Loucy (cell line): ENCODE measurements at regions not wholly inside any gene's neighbourhood (a gene's known extent, or its start where the extent isn't known, plus 50 kb on each side); places are given as distances from the start of the nearest gene placed in this dataset.

ENCODE experiments used
- H2AFZ ChIP-seq: fragments of 200-600 bp; sonication (generic); 2 replicates; pipeline ENCODE4 v1.6.0; 2016; ENCODE audit warnings: antibody characterized with exemption, mild to moderate bottlenecking, low read length, moderate library complexity
- H3F3A ChIP-seq: fragments of 200-600 bp; 2 replicates; pipeline ENCODE4 v1.6.0; 2016; ENCODE audit warnings: antibody characterized with exemption, low read depth, mild to moderate bottlenecking
- H3K27me3 ChIP-seq: fragments of 200-600 bp; sonication (generic); 2 replicates; pipeline ENCODE4 v1.6.1; 2014; ENCODE audit warnings: low read length, mild to moderate bottlenecking; ENCODE audit not compliant: insufficient read depth, poor library complexity, severe bottlenecking
- H3K36me3 ChIP-seq: fragments of 200-600 bp; sonication (generic); 2 replicates; pipeline ENCODE4 v1.6.1; 2016; ENCODE audit warnings: low read length; ENCODE audit not compliant: insufficient read depth
- H3K4me1 ChIP-seq: fragments of 200-600 bp; sonication (generic); 2 replicates; pipeline ENCODE4 v1.5.1; 2014; ENCODE audit warnings: low read length, mild to moderate bottlenecking; ENCODE audit not compliant: insufficient read depth, poor library complexity, severe bottlenecking
- H3K4me2 ChIP-seq: fragments of 200-600 bp; sonication (generic); 2 replicates; pipeline ENCODE4 v1.6.0; 2014; ENCODE audit warnings: antibody characterized with exemption, low read length, low read depth, mild to moderate bottlenecking; ENCODE audit not compliant: poor library complexity, severe bottlenecking
- H3K4me3 ChIP-seq: fragments of 200-600 bp; sonication (generic); 2 replicates; pipeline ENCODE4 v1.5.1; 2014; ENCODE audit warnings: low read length, mild to moderate bottlenecking, mixed read lengths; ENCODE audit not compliant: poor library complexity, severe bottlenecking
- H3K79me2 ChIP-seq: fragments of 200-600 bp; sonication (generic); 2 replicates; pipeline ENCODE4 v1.6.1; 2014; ENCODE audit warnings: low read length; ENCODE audit not compliant: insufficient read depth
- H3K9ac ChIP-seq: fragments of 200-600 bp; sonication (generic); 2 replicates; pipeline ENCODE4 v1.6.0; 2014; ENCODE audit warnings: mild to moderate bottlenecking, low read depth, low read length, moderate library complexity; ENCODE audit not compliant: poor library complexity, severe bottlenecking
- H3K9me2 ChIP-seq: fragments of 200-600 bp; sonication (generic); replicated peaks from 2 replicates; pipeline ENCODE4 v1.6.1; 2016; ENCODE audit warnings: low read depth, low read length, mixed read lengths
- H3K9me3 ChIP-seq: fragments of 200-600 bp; sonication (generic); 2 replicates; pipeline ENCODE4 v1.6.1; 2014; ENCODE audit warnings: mild to moderate bottlenecking, antibody characterized with exemption, low read length, low read depth; ENCODE audit not compliant: insufficient read depth
- H4K20me1 ChIP-seq: fragments of 200-600 bp; sonication (generic); 2 replicates; pipeline ENCODE4 v1.6.0; 2014; ENCODE audit warnings: antibody characterized with exemption, low read length, mild to moderate bottlenecking; ENCODE audit not compliant: insufficient read depth, poor library complexity, severe bottlenecking
- EZH2phosphoT487 ChIP-seq: fragments of 200-600 bp; IDR thresholded peaks from 2 replicates; pipeline ENCODE4 v1.6.1; 2018; ENCODE audit warnings: antibody characterized with exemption, mild to moderate bottlenecking, moderate library complexity, borderline replicate concordance
- TF ChIP-seq, protein P1 (sequence below): fragments of 200-600 bp; sonication (generic); conservative IDR thresholded peaks from 2 replicates; pipeline ENCODE4 v1.5.1; 2014; ENCODE audit warnings: mild to moderate bottlenecking, antibody characterized with exemption, low read length

DNA sequence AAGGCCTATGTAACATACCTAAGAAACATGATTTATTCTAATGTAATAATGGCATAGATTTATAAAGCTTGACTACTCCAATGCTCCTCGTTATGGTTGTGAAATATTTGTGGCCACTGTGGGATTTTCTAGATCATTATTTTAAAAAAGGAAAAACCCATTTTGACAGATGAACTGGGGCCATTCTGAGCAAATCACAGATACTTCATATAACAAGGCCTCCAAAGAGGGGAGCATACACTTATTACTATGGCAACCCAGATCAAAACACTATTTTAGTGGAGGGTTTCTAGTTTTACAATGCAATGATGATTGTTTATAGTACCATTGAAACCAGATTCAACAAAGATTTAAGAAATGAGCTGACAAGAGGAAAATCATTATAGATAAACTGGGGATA is 346.6 kb downstream of the ZNF326 start:
- Histone ChIP-seq H3K27me3 (no peaks in the 10 kb centered on the region), H3F3A (peaks cover 12% of the 10 kb centered on the region), H3K79me2 (no peaks in the 10 kb centered on the region), H3K4me2 (no peak overlapping the region), H3K9ac (no peak overlapping the region), H3K9me2 (no peaks in the 10 kb centered on the region), H3K9me3 (no peaks in the 10 kb centered on the region), H4K20me1 (no peaks in the 10 kb centered on the region), H3K4me1 (peaks cover 34% of the 10 kb centered on the region), H3K36me3 (no peaks in the 10 kb centered on the region), H3K4me3 (no peak overlapping the region), H2AFZ (no peak overlapping the region)
- no peak for TF ChIP-seq EZH2phosphoT487
- TF ChIP-seq, protein P1, sequence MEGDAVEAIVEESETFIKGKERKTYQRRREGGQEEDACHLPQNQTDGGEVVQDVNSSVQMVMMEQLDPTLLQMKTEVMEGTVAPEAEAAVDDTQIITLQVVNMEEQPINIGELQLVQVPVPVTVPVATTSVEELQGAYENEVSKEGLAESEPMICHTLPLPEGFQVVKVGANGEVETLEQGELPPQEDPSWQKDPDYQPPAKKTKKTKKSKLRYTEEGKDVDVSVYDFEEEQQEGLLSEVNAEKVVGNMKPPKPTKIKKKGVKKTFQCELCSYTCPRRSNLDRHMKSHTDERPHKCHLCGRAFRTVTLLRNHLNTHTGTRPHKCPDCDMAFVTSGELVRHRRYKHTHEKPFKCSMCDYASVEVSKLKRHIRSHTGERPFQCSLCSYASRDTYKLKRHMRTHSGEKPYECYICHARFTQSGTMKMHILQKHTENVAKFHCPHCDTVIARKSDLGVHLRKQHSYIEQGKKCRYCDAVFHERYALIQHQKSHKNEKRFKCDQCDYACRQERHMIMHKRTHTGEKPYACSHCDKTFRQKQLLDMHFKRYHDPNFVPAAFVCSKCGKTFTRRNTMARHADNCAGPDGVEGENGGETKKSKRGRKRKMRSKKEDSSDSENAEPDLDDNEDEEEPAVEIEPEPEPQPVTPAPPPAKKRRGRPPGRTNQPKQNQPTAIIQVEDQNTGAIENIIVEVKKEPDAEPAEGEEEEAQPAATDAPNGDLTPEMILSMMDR: no peak

DNA sequence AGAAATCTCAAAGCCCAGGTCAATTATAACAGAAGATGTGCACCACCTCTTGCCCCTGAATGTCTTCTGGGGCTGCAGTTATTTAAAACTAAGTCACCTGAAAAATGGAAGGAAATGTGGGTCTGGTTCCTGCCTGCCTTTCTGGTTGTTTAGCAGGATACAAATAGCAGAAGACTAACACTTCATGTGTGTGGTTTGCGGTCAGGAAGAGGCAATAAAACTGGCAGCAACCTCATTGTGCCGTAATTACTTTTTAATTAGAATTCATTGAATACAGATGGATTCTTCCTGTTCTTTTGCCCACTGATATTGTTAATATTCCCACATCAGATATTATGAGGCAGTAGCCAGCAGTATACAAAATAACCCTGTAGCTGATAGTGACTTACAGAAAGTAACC is 345.7 kb downstream of the ZNF326 start:
- no peaks in the 10 kb centered on the region for H3K79me2 ChIP-seq
- H3K4me1 ChIP-seq: peaks cover 34% of the 10 kb centered on the region
- H4K20me1 ChIP-seq: no peaks in the 10 kb centered on the region
- peak overlapping the region; percentile 68 for H3K4me3 ChIP-seq
- H3K9me3 ChIP-seq: no peaks in the 10 kb centered on the region
- H3K9me2 ChIP-seq: no peaks in the 10 kb centered on the region
- TF ChIP-seq, protein P1: no peak
- TF ChIP-seq EZH2phosphoT487: peak; percentile 39; the same call in 1 of the 2 replicates
- H3F3A ChIP-seq: peaks cover 12% of the 10 kb centered on the region
- H2AFZ ChIP-seq: no peak overlapping the region
- H3K9ac ChIP-seq: peak overlapping the region; percentile 60
- peak overlapping the region; percentile 96 for H3K4me2 ChIP-seq
- no peaks in the 10 kb centered on the region for H3K27me3 ChIP-seq
- H3K36me3 ChIP-seq: no peaks in the 10 kb centered on the region

DNA sequence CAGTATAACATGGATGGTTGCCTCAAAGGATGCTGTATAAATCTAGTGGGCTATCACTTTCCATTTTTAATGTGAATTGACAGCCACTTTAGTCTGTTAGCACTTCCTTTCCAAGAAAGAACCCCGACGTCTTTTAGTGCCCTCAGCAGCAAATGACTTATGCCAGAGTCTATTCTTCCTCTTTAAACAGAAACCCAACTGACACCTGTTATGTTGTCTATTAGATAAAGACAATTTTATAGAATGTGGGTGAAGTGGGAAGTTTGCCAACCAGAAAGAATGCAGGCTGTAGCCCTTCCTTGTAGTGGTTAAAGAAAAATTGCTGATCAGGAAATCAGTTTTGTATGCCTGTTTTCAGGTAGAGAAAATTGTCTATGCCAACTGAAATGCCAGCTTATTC is 344.9 kb downstream of the ZNF326 start:
- Histone ChIP-seq H3K36me3 (no peaks in the 10 kb centered on the region), H4K20me1 (no peaks in the 10 kb centered on the region), H3K79me2 (no peaks in the 10 kb centered on the region), H3F3A (peaks cover 12% of the 10 kb centered on the region), H3K4me3 (peak overlapping the region; percentile 68), H3K4me1 (peaks cover 34% of the 10 kb centered on the region), H3K9me3 (no peaks in the 10 kb centered on the region), H3K9ac (peak overlapping the region; percentile 60), H3K9me2 (no peaks in the 10 kb centered on the region), H3K4me2 (peak overlapping the region; percentile 96), H2AFZ (no peak overlapping the region), H3K27me3 (no peaks in the 10 kb centered on the region)
- TF ChIP-seq, protein P1: no peak
- TF ChIP-seq EZH2phosphoT487: 0 out of 2 replicates have a peak, but pooled peaks have one; percentile 57
